WERI-Rb-1 (cell line): ENCODE measurements at regions not wholly inside any gene's neighbourhood (a gene's known extent, or its start where the extent isn't known, plus 50 kb on each side); places are given as distances from the start of the nearest gene placed in this dataset.
A peak's percentile ranks its signal among the peaks of the same experiment; 100 is the strongest.

ENCODE experiments used
- DNase-seq: peaks from one replicate; pipeline ENCODE4 v3.0.0-alpha.2; 2020
- H3K27ac ChIP-seq: fragments of 250-450 bp; sonication (Bioruptor Pico); 2 replicates; pipeline ENCODE4 v1.5.1; 2020; ENCODE audit warnings: mild to moderate bottlenecking, moderate library complexity
- H3K27me3 ChIP-seq: fragments of 250-450 bp; sonication (Bioruptor Pico); 2 replicates; pipeline ENCODE4 v1.5.1; 2021; ENCODE audit warnings: mild to moderate bottlenecking, low read depth, moderate library complexity; ENCODE audit not compliant: insufficient read depth, severe bottlenecking
- H3K36me3 ChIP-seq: fragments of 250-450 bp; sonication (Bioruptor Pico); 2 replicates; pipeline ENCODE4 v1.5.1; 2020; ENCODE audit warnings: mild to moderate bottlenecking, moderate library complexity
- H3K4me3 ChIP-seq: 2 replicates; pipeline ENCODE4 v1.5.1; 2011; ENCODE audit warnings: low read depth, mild to moderate bottlenecking, control low read depth, low read length
- H3K9me3 ChIP-seq: fragments of 250-450 bp; sonication (Bioruptor Pico); 2 replicates; pipeline ENCODE4 v1.5.1; 2021; ENCODE audit warnings: mild to moderate bottlenecking, moderate library complexity; ENCODE audit not compliant: severe bottlenecking
- TF ChIP-seq, protein P1 (sequence below): IDR thresholded peaks from 2 replicates; pipeline ENCODE4 v1.5.1; 2011; ENCODE audit warnings: low read depth, mild to moderate bottlenecking, control low read depth, inconsistent platforms, low read length

DNA sequence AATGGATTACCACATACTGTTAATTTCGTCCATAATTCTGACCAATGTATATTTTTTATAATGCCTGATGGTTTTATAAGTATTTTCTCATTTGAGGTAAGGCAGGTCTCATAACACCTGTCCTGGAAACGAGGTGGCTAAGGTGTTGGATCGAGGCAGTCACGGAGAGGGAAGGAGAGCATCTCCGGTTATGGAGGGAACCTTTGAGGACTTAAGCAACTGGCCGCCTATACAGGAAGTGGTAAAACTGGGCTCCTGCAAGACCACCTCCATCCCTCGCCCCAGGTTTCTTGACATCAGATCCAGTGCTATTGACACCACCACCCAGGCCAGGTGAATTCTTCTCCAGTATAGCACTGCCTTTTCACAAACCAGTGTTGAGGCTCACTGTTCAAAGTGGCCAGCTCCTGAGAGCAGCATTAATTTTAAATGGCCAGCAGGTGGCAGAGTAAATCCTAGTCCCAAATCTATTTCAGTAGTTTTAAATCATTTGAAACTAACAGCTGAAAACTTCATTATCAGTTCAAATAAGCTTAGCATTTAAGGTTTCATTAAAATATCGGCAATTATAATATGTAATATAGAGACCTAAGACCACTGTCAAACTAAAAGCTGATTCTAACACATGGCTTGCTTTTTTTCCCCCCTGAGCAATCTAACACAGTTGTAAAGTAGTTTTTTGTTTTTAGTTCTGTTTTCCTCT is 100.8 kb downstream of the PPM1A start:
- H3K27me3 ChIP-seq, result no peaks in the 10 kb centered on the region
- H3K9me3 ChIP-seq, result no peaks in the 10 kb centered on the region
- H3K27ac ChIP-seq, result no peak overlapping the region; the same call in 1 of the 2 replicates
- TF ChIP-seq, protein P1, sequence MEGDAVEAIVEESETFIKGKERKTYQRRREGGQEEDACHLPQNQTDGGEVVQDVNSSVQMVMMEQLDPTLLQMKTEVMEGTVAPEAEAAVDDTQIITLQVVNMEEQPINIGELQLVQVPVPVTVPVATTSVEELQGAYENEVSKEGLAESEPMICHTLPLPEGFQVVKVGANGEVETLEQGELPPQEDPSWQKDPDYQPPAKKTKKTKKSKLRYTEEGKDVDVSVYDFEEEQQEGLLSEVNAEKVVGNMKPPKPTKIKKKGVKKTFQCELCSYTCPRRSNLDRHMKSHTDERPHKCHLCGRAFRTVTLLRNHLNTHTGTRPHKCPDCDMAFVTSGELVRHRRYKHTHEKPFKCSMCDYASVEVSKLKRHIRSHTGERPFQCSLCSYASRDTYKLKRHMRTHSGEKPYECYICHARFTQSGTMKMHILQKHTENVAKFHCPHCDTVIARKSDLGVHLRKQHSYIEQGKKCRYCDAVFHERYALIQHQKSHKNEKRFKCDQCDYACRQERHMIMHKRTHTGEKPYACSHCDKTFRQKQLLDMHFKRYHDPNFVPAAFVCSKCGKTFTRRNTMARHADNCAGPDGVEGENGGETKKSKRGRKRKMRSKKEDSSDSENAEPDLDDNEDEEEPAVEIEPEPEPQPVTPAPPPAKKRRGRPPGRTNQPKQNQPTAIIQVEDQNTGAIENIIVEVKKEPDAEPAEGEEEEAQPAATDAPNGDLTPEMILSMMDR, result peak; percentile 31
- no peaks in the 10 kb centered on the region for H3K36me3 ChIP-seq
- DNase-seq, result peak; percentile 32
- no peak overlapping the region for H3K4me3 ChIP-seq

GRCh38 chr14:60350366-60350720 is 101.3 kb downstream of the PPM1A start:
- Histone ChIP-seq H3K27me3 (no peaks in the 10 kb centered on the region), H3K36me3 (no peaks in the 10 kb centered on the region), H3K9me3 (no peaks in the 10 kb centered on the region), H3K4me3 (no peak overlapping the region), H3K27ac (no peak overlapping the region; the same call in 1 of the 2 replicates)
- DNase-seq, result no peak
- TF ChIP-seq, protein P1, result no peak

GRCh38 chr14:60353420-60353819 is 104.4 kb downstream of the PPM1A start:
- no peak for DNase-seq
- no peaks in the 10 kb centered on the region for H3K36me3 ChIP-seq
- H3K4me3 ChIP-seq, result no peak overlapping the region
- TF ChIP-seq, protein P1, result no peak
- no peaks in the 10 kb centered on the region for H3K9me3 ChIP-seq
- no peak overlapping the region; the same call in 1 of the 2 replicates for H3K27ac ChIP-seq
- H3K27me3 ChIP-seq, result no peaks in the 10 kb centered on the region

DNA sequence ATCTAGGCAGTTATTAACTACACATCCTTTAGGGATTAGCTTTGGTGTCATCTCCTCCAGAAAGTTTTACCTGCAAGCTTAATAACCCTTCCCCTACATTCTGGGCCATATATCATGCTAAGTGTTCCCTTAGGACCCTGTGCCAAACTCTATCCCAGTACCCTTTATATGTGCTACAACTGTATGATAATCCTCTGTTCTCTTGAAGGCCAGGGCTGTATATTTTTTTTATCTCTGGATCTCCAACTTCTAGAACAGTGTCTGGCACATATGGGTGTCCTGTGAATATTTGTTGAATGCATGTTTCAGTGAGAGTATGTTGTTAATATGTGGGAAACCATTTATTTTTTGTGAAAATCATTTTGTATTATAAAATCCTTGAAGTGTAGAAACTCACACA is 106.7 kb downstream of the PPM1A start:
- TF ChIP-seq, protein P1, result no peak
- Histone ChIP-seq H3K36me3 (no peaks in the 10 kb centered on the region), H3K4me3 (no peak overlapping the region), H3K9me3 (no peaks in the 10 kb centered on the region), H3K27ac (peak overlapping the region; percentile 79), H3K27me3 (no peaks in the 10 kb centered on the region)
- no peak for DNase-seq

- TF ChIP-seq, protein P1, result no peak
- no peaks in the 10 kb centered on the region for H3K27me3 ChIP-seq
- no peak for DNase-seq
- H3K36me3 ChIP-seq, result no peaks in the 10 kb centered on the region
- no peaks in the 10 kb centered on the region for H3K9me3 ChIP-seq
- peak overlapping the region; percentile 30 for H3K4me3 ChIP-seq
- peak overlapping the region; percentile 79 for H3K27ac ChIP-seq
Observed at GRCh38 chr14:60356386-60356785, 107.4 kb downstream of the PPM1A start.
